H1 (cell line): ENCODE measurements at regions not wholly inside any gene's neighbourhood (a gene's known extent, or its start where the extent isn't known, plus 50 kb on each side); places are given as distances from the start of the nearest gene placed in this dataset.

ENCODE experiments used
- CTCF ChIA-PET: fragments of 300-600 bp; sonication (Branson Sonifier 250); formaldehyde crosslinking; loops from one replicate; lab custom pipeline; 2021; ENCODE audit not compliant: partially characterized antibody; lab: Charles Lee
- POLR2A ChIA-PET: fragments of 300-600 bp; sonication (Branson Sonifier 250); formaldehyde crosslinking; loops from one replicate; lab custom pipeline; 2021; ENCODE audit warnings: inconsistent platforms; ENCODE audit not compliant: partially characterized antibody; lab: Charles Lee
- DNase-seq, 2 experiments: peaks; one replicate each; pipeline versions ENCODE4 v3.0.0 to v3.0.0-alpha.2; 2010 to 2022; ENCODE audit warnings: low spot score in 2 of 2, low read depth in 1 of 2, mixed read lengths in 1 of 2
- FAIRE-seq: peaks from 2 replicates; lab custom pipeline; 2011; peaks lifted over from hg19 to GRCh38; lab: Jason Lieb, UNC
- H2AFZ ChIP-seq: 2 replicates; pipeline ENCODE4 v1.8.1; 2012; ENCODE audit warnings: low read length, inconsistent platforms
- H2AK5ac ChIP-seq: 2 replicates; pipeline ENCODE4 v1.6.1; 2013; ENCODE audit warnings: low read depth, low read length
- H2BK120ac ChIP-seq: replicated peaks from 2 replicates; pipeline ENCODE3; 2013; ENCODE audit warnings: low read depth, low read length, inconsistent platforms
- H2BK12ac ChIP-seq: 2 replicates; pipeline ENCODE4 v1.6.1; 2013; ENCODE audit warnings: low read depth, low read length
- H2BK15ac ChIP-seq: 2 replicates; pipeline ENCODE4 v1.6.1; 2013; ENCODE audit warnings: low read length
- H2BK20ac ChIP-seq: 2 replicates; pipeline ENCODE4 v1.6.1; 2013; ENCODE audit warnings: low read length
- H2BK5ac ChIP-seq: 2 replicates; pipeline ENCODE4 v1.6.1; 2013; ENCODE audit warnings: low read depth, low read length
- H3K14ac ChIP-seq: 2 replicates; pipeline ENCODE4 v1.6.1; 2013; ENCODE audit warnings: inconsistent platforms; ENCODE audit not compliant: insufficient read length
- H3K18ac ChIP-seq: 2 replicates; pipeline ENCODE4 v1.6.1; 2013; ENCODE audit warnings: low read length; ENCODE audit errors: extremely low read depth
- H3K23ac ChIP-seq: 2 replicates; pipeline ENCODE4 v1.6.1; 2013; ENCODE audit warnings: inconsistent platforms; ENCODE audit not compliant: insufficient read length
- H3K23me2 ChIP-seq: 2 replicates; pipeline ENCODE4 v1.6.1; 2013; ENCODE audit warnings: low read depth, low read length
- H3K27ac ChIP-seq: 2 replicates; pipeline ENCODE4 v1.6.1; 2011; ENCODE audit warnings: low read depth, low read length, inconsistent platforms
- H3K27me3 ChIP-seq, 4 experiments: replicated peaks in 1 of 4; 1 replicate in 1 of 4; 2 replicates in 3 of 4; pipeline versions ENCODE4 v1.6.1 to v1.8.1; 2011 to 2013; ENCODE audit warnings: low read length in 3 of 4, mild to moderate bottlenecking in 3 of 4, inconsistent platforms in 2 of 4, mixed read lengths in 2 of 4, moderate library complexity in 1 of 4; ENCODE audit not compliant: control insufficient read depth in 3 of 4, insufficient read depth in 3 of 4; ENCODE audit errors: extremely low read depth in 1 of 4
- H3K36me3 ChIP-seq, 4 experiments: 2 replicates each; pipeline versions ENCODE4 v1.6.1 to v1.8.1; 2011 to 2013; ENCODE audit warnings: mild to moderate bottlenecking in 4 of 4, low read length in 3 of 4, moderate library complexity in 2 of 4, control low read depth in 1 of 4, inconsistent platforms in 1 of 4; ENCODE audit not compliant: insufficient read depth in 4 of 4, control insufficient read depth in 2 of 4
- H3K4ac ChIP-seq: replicated peaks from 2 replicates; pipeline ENCODE3; 2013; ENCODE audit warnings: low read length, low read depth, mixed read lengths, inconsistent platforms; ENCODE audit not compliant: insufficient read length
- H3K4me1 ChIP-seq, 4 experiments: replicated peaks in 1 of 4; 1 replicate in 1 of 4; 2 replicates in 3 of 4; pipeline versions ENCODE4 v1.6.1 to v1.8.1; 2011 to 2013; ENCODE audit warnings: low read length in 3 of 4, inconsistent platforms in 2 of 4, mixed read lengths in 1 of 4; ENCODE audit not compliant: insufficient read depth in 4 of 4, control insufficient read depth in 3 of 4
- H3K4me2 ChIP-seq, 2 experiments: 2 replicates each; pipeline versions ENCODE4 v1.6.1 to v1.8.1; 2011 to 2013; ENCODE audit warnings: low read depth in 2 of 2, low read length in 2 of 2, control low read depth in 1 of 2, inconsistent platforms in 1 of 2, mild to moderate bottlenecking in 1 of 2; ENCODE audit not compliant: insufficient read depth in 1 of 2
- H3K4me3 ChIP-seq, 4 experiments: fragments of 200-600, 300-600 bp in 1 of 4; sonication (generic), shearing (Covaris generic), sonication (Bioruptor Twin) in 1 of 4; 2 replicates each; pipeline versions ENCODE4 v1.5.1 to v1.8.1; 2011 to 2016; ENCODE audit warnings: low read length in 4 of 4, low read depth in 3 of 4, control low read depth in 2 of 4, inconsistent platforms in 2 of 4, mild to moderate bottlenecking in 2 of 4, mixed read lengths in 1 of 4, moderate library complexity in 1 of 4; ENCODE audit not compliant: insufficient read depth in 2 of 4; ENCODE audit errors: extremely low read depth in 1 of 4
- H3K56ac ChIP-seq: replicated peaks from 2 replicates; pipeline ENCODE3; 2013; ENCODE audit warnings: low read depth, mild to moderate bottlenecking, mixed read lengths, low read length, inconsistent platforms; ENCODE audit not compliant: insufficient read length
- H3K79me1 ChIP-seq: 2 replicates; pipeline ENCODE4 v1.6.1; 2013; ENCODE audit warnings: low read depth, low read length, control low read depth
- H3K79me2 ChIP-seq, 2 experiments: 2 replicates each; pipeline versions ENCODE4 v1.6.1 to v1.8.1; 2012 to 2013; ENCODE audit warnings: low read length in 2 of 2, mild to moderate bottlenecking in 2 of 2, inconsistent platforms in 1 of 2; ENCODE audit not compliant: insufficient read depth in 2 of 2, control insufficient read depth in 1 of 2
- H3K9ac ChIP-seq, 4 experiments: replicated peaks in 1 of 4; 1 replicate in 1 of 4; 2 replicates in 3 of 4; pipeline versions ENCODE4 v1.6.1 to v1.8.1; 2011 to 2013; ENCODE audit warnings: low read depth in 3 of 4, low read length in 3 of 4, control low read depth in 2 of 4, mild to moderate bottlenecking in 2 of 4, moderate library complexity in 2 of 4, inconsistent platforms in 1 of 4; ENCODE audit errors: extremely low read depth in 1 of 4
- H3K9me3 ChIP-seq, 2 experiments: 2 replicates each; pipeline versions ENCODE4 v1.6.1 to v1.8.1; 2012 to 2013; ENCODE audit warnings: mild to moderate bottlenecking in 2 of 2, moderate library complexity in 2 of 2, control low read depth in 1 of 2, inconsistent platforms in 1 of 2, low read depth in 1 of 2, low read length in 1 of 2, mixed read lengths in 1 of 2; ENCODE audit not compliant: insufficient read depth in 2 of 2
- H4K20me1 ChIP-seq, 2 experiments: replicated peaks in 1 of 2; 2 replicates each; pipeline versions ENCODE3 to v1.8.1; 2011 to 2013; ENCODE audit warnings: inconsistent platforms in 2 of 2, low read length in 2 of 2, mild to moderate bottlenecking in 1 of 2; ENCODE audit not compliant: insufficient read depth in 2 of 2, control insufficient read depth in 1 of 2
- H4K5ac ChIP-seq: 2 replicates; pipeline ENCODE4 v1.6.1; 2013; ENCODE audit warnings: low read length, low read depth, mixed read lengths, inconsistent platforms; ENCODE audit not compliant: insufficient read length
- H4K8ac ChIP-seq: 2 replicates; pipeline ENCODE4 v1.8.0; 2013; ENCODE audit warnings: mild to moderate bottlenecking, moderate library complexity, low read length, inconsistent platforms; ENCODE audit not compliant: insufficient read depth; ENCODE audit errors: extremely low read depth
- H4K91ac ChIP-seq: replicated peaks from 2 replicates; pipeline ENCODE3; 2013; ENCODE audit warnings: low read length, mixed read lengths, inconsistent platforms; ENCODE audit not compliant: insufficient read length
- JUN ChIP-seq: IDR thresholded peaks from 2 replicates; pipeline ENCODE4 v1.6.1; 2011; ENCODE audit warnings: low read depth, mild to moderate bottlenecking, improper control_type of control experiment, low read length
- SIX5 ChIP-seq: IDR thresholded peaks from 2 replicates; pipeline ENCODE4 v1.6.1; 2011; ENCODE audit warnings: mild to moderate bottlenecking, low read depth, low read length
- TAF1 ChIP-seq: IDR thresholded peaks from 2 replicates; pipeline ENCODE4 v1.6.1; 2011; ENCODE audit warnings: mild to moderate bottlenecking, low read depth, low read length
- YY1 ChIP-seq: IDR thresholded peaks from 2 replicates; pipeline ENCODE4 v1.6.1; 2011; ENCODE audit warnings: low read depth, mild to moderate bottlenecking, low read length
- WGBS, 2 experiments: shearing (Covaris generic) in 1 of 2; methylation state at CpG; one replicate each; pipeline versions ENCODE4 v1.1.6 to v1.1.7; 2013 to 2015; ENCODE audit warnings: low lambda C conversion rate in 2 of 2, mixed read lengths in 2 of 2, inconsistent platforms in 1 of 2, low coverage in 1 of 2, missing lambda C conversion rate in 1 of 2; ENCODE audit not compliant: insufficient replicate concordance in 2 of 2, insufficient coverage in 1 of 2, insufficient read length in 1 of 2; ENCODE audit errors: extremely low coverage in 1 of 2, missing lambda C conversion rate in 1 of 2; 5-methylcytosine and 5-hydroxymethylcytosine counted together

- H3K4me1 ChIP-seq = no peaks in the 10 kb centered on the region
- no peak overlapping the region for H3K56ac ChIP-seq
- POLR2A ChIA-PET = no interaction called here
- no peaks in the 10 kb centered on the region for H3K23me2 ChIP-seq
- no peaks in the 10 kb centered on the region for H3K79me2 ChIP-seq
- H3K23ac ChIP-seq = no peak overlapping the region
- H2BK120ac ChIP-seq = no peak overlapping the region
- no peak for DNase-seq
- H2AK5ac ChIP-seq = no peak overlapping the region
- H3K36me3 ChIP-seq = no peaks in the 10 kb centered on the region
- H2BK15ac ChIP-seq = no peak overlapping the region
- no peak overlapping the region for H2BK5ac ChIP-seq
- H2BK20ac ChIP-seq = no peak overlapping the region
- no peak overlapping the region for H3K4me2 ChIP-seq
- H3K27ac ChIP-seq = no peak overlapping the region
- CTCF ChIA-PET = no interaction called here
- no peak overlapping the region for H4K8ac ChIP-seq
- H3K79me1 ChIP-seq = no peaks in the 10 kb centered on the region
- H3K9me3 ChIP-seq = no peaks in the 10 kb centered on the region
- no peak overlapping the region for H2BK12ac ChIP-seq
- no peaks in the 10 kb centered on the region for H4K20me1 ChIP-seq
- no peak overlapping the region for H3K18ac ChIP-seq
- FAIRE-seq = no peak
- 77% methylated on average over 4 of the region's 4 CpGs; no CpG with 5 or more reads in 1 of the 2 experiments for WGBS, 2 experiments
- H2AFZ ChIP-seq = no peak overlapping the region
- no peak overlapping the region for H3K14ac ChIP-seq
- no peak overlapping the region for H3K4me3 ChIP-seq
- H3K9ac ChIP-seq = no peak overlapping the region
- H3K27me3 ChIP-seq = no peaks in the 10 kb centered on the region
- H4K91ac ChIP-seq = no peak overlapping the region
- no peak overlapping the region for H3K4ac ChIP-seq
- H4K5ac ChIP-seq = no peak overlapping the region
- TF ChIP-seq TAF1 (no peak), JUN (no peak), SIX5 (no peak), YY1 (no peak)
Observed at GRCh38 chr11:25844811-25845210, 487.1 kb upstream of the ANO3 start.
